ENCODE measurements at regions not wholly inside any gene's neighbourhood (a gene's known extent, or its start where the extent isn't known, plus 50 kb on each side); places are given as distances from the start of the nearest gene placed in this dataset.

GRCh38 chr12:31853977-31854376 lies 105.2 kb upstream of the RESF1 start:
- intact Hi-C loops (cut with DNase I) = no loop called here
- no peak for TF ChIP-seq CTCF (IDR thresholded peaks at IDR 0.05)
- Histone ChIP-seq H3K9me3 (no peaks in the 10 kb centered on the region), H3K36me3 (no peaks in the 10 kb centered on the region), H3K27me3 (no peaks in the 10 kb centered on the region), H3K4me1 (no peaks in the 10 kb centered on the region), H3K4me3 (no peak overlapping the region), H3K9ac (ENCODE audit: low read depth in 2 of 2, low read length in 2 of 2) (no peak overlapping the region), H3K27ac (no peak overlapping the region)
- no peak for DNase-seq

- Histone ChIP-seq H3K9me3 (peaks cover 3% of the 10 kb centered on the region), H3K4me3 (no peak overlapping the region), H3K27ac (no peak overlapping the region), H3K4me1 (no peaks in the 10 kb centered on the region), H3K36me3 (no peaks in the 10 kb centered on the region), H3K9ac (ENCODE audit: low read depth in 2 of 2, low read length in 2 of 2) (no peak overlapping the region), H3K27me3 (no peaks in the 10 kb centered on the region)
- intact Hi-C loops (cut with DNase I) = no loop called here
- no peak for TF ChIP-seq CTCF (IDR thresholded peaks at IDR 0.05)
- no peak for DNase-seq
These were observed 105.7 kb upstream of the RESF1 start for GRCh38 chr12:31853520-31853919.

- Histone ChIP-seq H3K4me1 (no peaks in the 10 kb centered on the region), H3K4me3 (no peak overlapping the region), H3K9me3 (peaks cover 4% of the 10 kb centered on the region), H3K9ac (ENCODE audit: low read depth in 2 of 2, low read length in 2 of 2) (no peak overlapping the region), H3K27ac (no peak overlapping the region), H3K36me3 (no peaks in the 10 kb centered on the region), H3K27me3 (no peaks in the 10 kb centered on the region)
- no peak for DNase-seq
- no peak for TF ChIP-seq CTCF (IDR thresholded peaks at IDR 0.05)
- intact Hi-C loops (cut with DNase I) = no loop called here
These were observed 108.9 kb upstream of the RESF1 start for GRCh38 chr12:31850268-31850667.

- Histone ChIP-seq H3K27ac (no peak overlapping the region), H3K4me3 (no peak overlapping the region), H3K9ac (ENCODE audit: low read depth in 2 of 2, low read length in 2 of 2) (no peak overlapping the region), H3K9me3 (peaks cover 4% of the 10 kb centered on the region), H3K27me3 (no peaks in the 10 kb centered on the region), H3K36me3 (no peaks in the 10 kb centered on the region), H3K4me1 (no peaks in the 10 kb centered on the region)
- TF ChIP-seq CTCF (IDR thresholded peaks at IDR 0.05) = no peak
- intact Hi-C loops (cut with DNase I) = no loop called here
- no peak for DNase-seq
These were observed 110.0 kb upstream of the RESF1 start for GRCh38 chr12:31849090-31849687.

- Histone ChIP-seq H3K4me3 (no peak overlapping the region), H3K9ac (ENCODE audit: low read depth in 2 of 2, low read length in 2 of 2) (no peak overlapping the region), H3K9me3 (peaks cover 4% of the 10 kb centered on the region), H3K4me1 (no peaks in the 10 kb centered on the region), H3K27ac (no peak overlapping the region), H3K27me3 (no peaks in the 10 kb centered on the region), H3K36me3 (no peaks in the 10 kb centered on the region)
- no peak for DNase-seq
- intact Hi-C loops (cut with DNase I) = no loop called here
- TF ChIP-seq CTCF (IDR thresholded peaks at IDR 0.05) = no peak
These were observed 112.8 kb upstream of the RESF1 start for GRCh38 chr12:31846405-31846804.

Measured in colonic mucosa (tissue), 4 donors.